Gastroesophageal sphincter (tissue), 4 donors: ENCODE measurements at regions not wholly inside any gene's neighbourhood (a gene's known extent, or its start where the extent isn't known, plus 50 kb on each side); places are given as distances from the start of the nearest gene placed in this dataset.

Source experiments
- ATAC-seq: fragments of 150-250 bp; one replicate; pipeline ENCODE4 v1.9.1; 2016; ENCODE audit warnings: mild to moderate bottlenecking, moderate library complexity
- H3K27ac ChIP-seq, 4 donors: fragments of 200-600 bp; sonication (generic) in 3 of 4; 1 replicate in 3 of 4; 2 replicates in 1 of 4; pipeline ENCODE4 v1.5.1; 2016 to 2019
- H3K27me3 ChIP-seq: fragments of 200-600 bp; sonication (generic); one replicate; pipeline ENCODE4 v1.5.1; 2019
- H3K36me3 ChIP-seq, 2 donors: fragments of 200-600 bp; sonication (generic); one replicate each; pipeline ENCODE4 v1.5.1; 2019; ENCODE audit warnings: control low read depth in 1 of 2
- H3K4me1 ChIP-seq, 3 donors: fragments of 200-600 bp; sonication (generic); 1 replicate in 2 of 3; 2 replicates in 1 of 3; pipeline ENCODE4 v1.5.1; 2016 to 2019; ENCODE audit warnings: control low read depth in 2 of 3
- H3K4me3 ChIP-seq, 2 donors: fragments of 200-600 bp; sonication (generic); one replicate each; pipeline ENCODE4 v1.5.1; 2019; ENCODE audit warnings: mild to moderate bottlenecking in 1 of 2, moderate library complexity in 1 of 2
- H3K9me3 ChIP-seq, 3 donors: fragments of 200-600 bp; sonication (generic); one replicate each; pipeline ENCODE4 v1.5.1; 2017 to 2019; ENCODE audit warnings: control low read depth in 2 of 3
- EP300 ChIP-seq: sonication (generic); formaldehyde crosslinking; IDR thresholded peaks from one replicate; pipeline ENCODE4 v1.6.1; 2017; ENCODE audit warnings: antibody characterized with exemption, mild to moderate bottlenecking
- POLR2A ChIP-seq, 2 donors: fragments of 450-650 bp; IDR thresholded peaks; one replicate each; pipeline ENCODE4 v1.6.1; 2017; ENCODE audit warnings: antibody characterized with exemption in 2 of 2, mild to moderate bottlenecking in 2 of 2, moderate library complexity in 1 of 2
- POLR2AphosphoS5 ChIP-seq: sonication (generic); formaldehyde crosslinking; IDR thresholded peaks from one replicate; pipeline ENCODE4 v1.6.1; 2017; ENCODE audit warnings: antibody characterized with exemption
- WGBS, 2 donors: methylation state at CpG; one replicate each; pipeline ENCODE4 v1.1.5; 2018; ENCODE audit warnings: low coverage in 1 of 2; 5-methylcytosine and 5-hydroxymethylcytosine counted together
- TF ChIP-seq, protein P1 (sequence below), 4 experiments: fragments of 200-600 bp in 2 of 4; fragments of 450-650 bp in 2 of 4; sonication (generic) in 1 of 4; IDR thresholded peaks; one replicate each; pipeline ENCODE4 v1.5.1; 2017 to 2019; ENCODE audit warnings: antibody characterized with exemption in 4 of 4, mild to moderate bottlenecking in 2 of 4, moderate library complexity in 2 of 4

DNA sequence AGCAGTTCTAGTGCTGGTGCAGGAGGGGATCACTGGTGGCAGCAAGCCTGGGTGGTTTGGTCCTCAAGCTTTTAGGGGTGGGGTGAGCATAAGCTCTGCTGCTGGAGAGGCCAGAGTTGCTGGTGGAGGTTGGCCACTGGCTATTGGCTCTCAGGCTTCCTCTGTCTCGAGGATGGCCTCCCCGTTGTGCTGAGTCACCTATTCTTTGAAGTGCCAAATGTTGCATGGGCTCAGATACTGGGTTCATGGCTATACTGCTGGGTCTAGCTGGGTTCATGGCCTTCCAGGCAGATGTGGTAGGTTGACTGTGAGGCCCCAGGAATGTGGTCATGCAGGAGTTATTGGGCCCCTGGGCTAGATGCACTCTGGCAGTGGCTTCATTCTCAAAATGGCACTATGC lies 466.3 kb downstream of the NAF1 start:
- no peak for ATAC-seq
- TF ChIP-seq, protein P1, sequence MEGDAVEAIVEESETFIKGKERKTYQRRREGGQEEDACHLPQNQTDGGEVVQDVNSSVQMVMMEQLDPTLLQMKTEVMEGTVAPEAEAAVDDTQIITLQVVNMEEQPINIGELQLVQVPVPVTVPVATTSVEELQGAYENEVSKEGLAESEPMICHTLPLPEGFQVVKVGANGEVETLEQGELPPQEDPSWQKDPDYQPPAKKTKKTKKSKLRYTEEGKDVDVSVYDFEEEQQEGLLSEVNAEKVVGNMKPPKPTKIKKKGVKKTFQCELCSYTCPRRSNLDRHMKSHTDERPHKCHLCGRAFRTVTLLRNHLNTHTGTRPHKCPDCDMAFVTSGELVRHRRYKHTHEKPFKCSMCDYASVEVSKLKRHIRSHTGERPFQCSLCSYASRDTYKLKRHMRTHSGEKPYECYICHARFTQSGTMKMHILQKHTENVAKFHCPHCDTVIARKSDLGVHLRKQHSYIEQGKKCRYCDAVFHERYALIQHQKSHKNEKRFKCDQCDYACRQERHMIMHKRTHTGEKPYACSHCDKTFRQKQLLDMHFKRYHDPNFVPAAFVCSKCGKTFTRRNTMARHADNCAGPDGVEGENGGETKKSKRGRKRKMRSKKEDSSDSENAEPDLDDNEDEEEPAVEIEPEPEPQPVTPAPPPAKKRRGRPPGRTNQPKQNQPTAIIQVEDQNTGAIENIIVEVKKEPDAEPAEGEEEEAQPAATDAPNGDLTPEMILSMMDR (IDR thresholded peaks at IDR 0.05) = no peak
- TF ChIP-seq POLR2AphosphoS5 = no peak
- no peak for TF ChIP-seq EP300
- TF ChIP-seq POLR2A (IDR thresholded peaks at IDR 0.05) = no peak
- no peak overlapping the region for H3K27ac ChIP-seq
- no peaks in the 10 kb centered on the region for H3K27me3 ChIP-seq
- WGBS, 2 donors = 20% methylated on average over 1 of the region's 2 CpGs; no CpG with 5 or more reads in 1 of the 2 donors
- H3K4me3 ChIP-seq = no peak overlapping the region
- no peaks in the 10 kb centered on the region for H3K36me3 ChIP-seq
- H3K4me1 ChIP-seq = no peaks in the 10 kb centered on the region
- peaks cover 0 to 2% (median 0%) of the 10 kb centered on the region in 3 donors for H3K9me3 ChIP-seq

DNA sequence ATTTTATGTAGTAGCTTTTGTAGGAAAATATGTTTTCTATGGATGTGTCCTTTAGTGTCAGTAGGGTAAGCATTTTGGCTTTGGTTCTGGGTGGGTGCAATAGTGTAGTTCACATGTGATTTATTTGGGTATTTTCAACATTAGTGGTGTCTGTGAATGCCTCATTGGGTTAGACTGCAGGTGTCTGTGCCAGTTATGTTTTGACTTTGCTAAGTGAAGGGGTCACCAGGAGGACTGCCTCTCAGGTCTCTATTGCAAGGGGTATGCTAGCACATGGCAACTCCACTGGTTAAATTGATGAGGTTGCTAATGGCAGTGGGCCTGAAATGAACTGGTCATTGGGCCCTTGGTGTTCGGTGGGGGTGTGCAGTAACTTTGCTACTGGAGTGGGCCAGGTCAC lies 467.1 kb downstream of the NAF1 start:
- Histone ChIP-seq H3K27me3 (no peaks in the 10 kb centered on the region), H3K27ac (no peak overlapping the region), H3K9me3 (peaks cover 0 to 7% (median 0%) of the 10 kb centered on the region in 3 donors), H3K36me3 (no peaks in the 10 kb centered on the region), H3K4me3 (no peak overlapping the region), H3K4me1 (no peaks in the 10 kb centered on the region)
- ATAC-seq = no peak
- WGBS, 2 donors = no CpG with 5 or more reads among the region's 1 CpG
- TF ChIP-seq POLR2A (IDR thresholded peaks at IDR 0.05) (no peak), POLR2AphosphoS5 (no peak), EP300 (no peak)
- TF ChIP-seq, protein P1 (IDR thresholded peaks at IDR 0.05) = no peak

DNA sequence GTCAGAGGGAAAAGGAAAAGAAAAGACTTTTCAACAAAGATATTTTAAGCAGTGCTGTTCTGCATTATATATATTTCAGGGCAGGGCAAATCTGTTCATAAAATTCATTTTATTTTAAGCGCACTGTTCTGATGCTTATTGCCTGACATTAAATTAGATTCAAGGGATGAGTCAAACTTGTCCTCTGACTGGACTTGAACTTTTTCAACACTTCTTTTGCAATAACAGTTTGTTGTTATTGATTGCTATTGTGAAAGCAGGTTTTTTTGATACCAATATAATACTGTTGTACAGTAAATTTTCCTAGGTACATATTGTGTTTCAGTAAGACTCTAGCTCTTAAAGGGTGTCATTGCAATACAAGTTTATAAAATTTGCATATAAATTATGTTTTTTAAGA lies 481.3 kb downstream of the NAF1 start:
- no peak for TF ChIP-seq POLR2AphosphoS5
- TF ChIP-seq EP300 = no peak
- TF ChIP-seq, protein P1 (IDR thresholded peaks at IDR 0.05) = no peak
- TF ChIP-seq POLR2A (IDR thresholded peaks at IDR 0.05) = no peak
- H3K27ac ChIP-seq = no peak overlapping the region
- H3K27me3 ChIP-seq = no peaks in the 10 kb centered on the region
- H3K4me3 ChIP-seq = no peak overlapping the region
- H3K36me3 ChIP-seq = no peaks in the 10 kb centered on the region
- 100% methylated on average over 1 of the region's 1 CpG for WGBS, 2 donors
- ATAC-seq = no peak
- no peaks in the 10 kb centered on the region for H3K9me3 ChIP-seq
- H3K4me1 ChIP-seq = no peaks in the 10 kb centered on the region

DNA sequence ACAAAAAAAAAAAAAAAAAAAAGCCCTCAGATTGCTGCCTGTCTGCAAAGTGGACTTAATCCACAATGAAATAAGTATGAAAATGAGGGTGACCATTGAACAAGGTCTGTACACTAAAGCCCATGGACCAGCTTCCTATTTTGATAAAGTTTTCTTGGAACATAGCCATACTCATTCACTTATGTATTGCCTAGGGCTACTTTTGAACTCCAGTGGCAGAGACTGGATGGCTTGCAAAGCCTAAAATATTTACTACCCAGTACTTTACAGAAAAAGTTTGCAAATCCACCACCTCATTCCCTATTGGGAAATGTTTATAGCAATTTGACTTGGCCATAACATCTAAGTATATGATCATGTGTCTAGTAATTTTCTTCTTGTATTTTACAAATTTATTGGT lies 481.7 kb downstream of the NAF1 start:
- H3K36me3 ChIP-seq = no peaks in the 10 kb centered on the region
- no peak for TF ChIP-seq POLR2A (IDR thresholded peaks at IDR 0.05)
- no peak for TF ChIP-seq POLR2AphosphoS5
- TF ChIP-seq, protein P1 (IDR thresholded peaks at IDR 0.05) = no peak
- no peak for TF ChIP-seq EP300

DNA sequence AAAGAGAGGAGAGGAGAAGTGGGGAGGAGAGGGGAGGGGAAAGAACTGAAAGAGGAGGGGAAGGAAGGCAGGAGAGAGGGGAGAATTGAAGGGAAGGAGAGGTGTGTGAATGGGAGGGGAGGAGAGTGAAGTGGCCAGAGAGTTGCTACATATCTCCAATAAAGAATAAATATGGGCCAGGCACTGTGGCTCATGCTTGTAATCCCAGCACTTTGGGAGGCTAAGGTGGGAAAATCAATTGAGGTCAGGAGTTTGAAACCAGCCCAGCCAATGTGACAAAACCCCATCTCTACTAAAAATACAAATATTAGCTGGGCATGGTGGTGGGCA lies 482.4 kb downstream of the NAF1 start:
- H3K9me3 ChIP-seq = peaks cover 0 to 2% (median 0%) of the 10 kb centered on the region in 3 donors

More for the DNA sequence above, 481.7 kb downstream of the NAF1 start:
- Histone ChIP-seq H3K9me3 (no peaks in the 10 kb centered on the region), H3K4me1 (no peaks in the 10 kb centered on the region), H3K4me3 (no peak overlapping the region), H3K27ac (no peak overlapping the region), H3K27me3 (no peaks in the 10 kb centered on the region)
- ATAC-seq = no peak

More for the DNA sequence above, 482.4 kb downstream of the NAF1 start:
- Histone ChIP-seq H3K4me1 (no peaks in the 10 kb centered on the region), H3K27me3 (no peaks in the 10 kb centered on the region), H3K36me3 (no peaks in the 10 kb centered on the region), H3K27ac (no peak overlapping the region), H3K4me3 (no peak overlapping the region)
- TF ChIP-seq EP300 (no peak), POLR2A (IDR thresholded peaks at IDR 0.05) (no peak), POLR2AphosphoS5 (no peak)
- TF ChIP-seq, protein P1 (IDR thresholded peaks at IDR 0.05) = no peak
- ATAC-seq = no peak
